22Rv1 (cell line): ENCODE measurements at regions not wholly inside any gene's neighbourhood (a gene's known extent, or its start where the extent isn't known, plus 50 kb on each side); places are given as distances from the start of the nearest gene placed in this dataset.

Source experiments
- ZFX ChIP-seq: fragments of 450-650 bp; IDR thresholded peaks from 2 replicates; pipeline ENCODE4 v1.6.1; 2017; ENCODE audit warnings: antibody characterized with exemption, borderline replicate concordance
- TF ChIP-seq, protein P1 (sequence below): fragments of 450-650 bp; IDR thresholded peaks from 2 replicates; pipeline ENCODE4 v1.5.1; 2017; ENCODE audit warnings: mild to moderate bottlenecking

DNA sequence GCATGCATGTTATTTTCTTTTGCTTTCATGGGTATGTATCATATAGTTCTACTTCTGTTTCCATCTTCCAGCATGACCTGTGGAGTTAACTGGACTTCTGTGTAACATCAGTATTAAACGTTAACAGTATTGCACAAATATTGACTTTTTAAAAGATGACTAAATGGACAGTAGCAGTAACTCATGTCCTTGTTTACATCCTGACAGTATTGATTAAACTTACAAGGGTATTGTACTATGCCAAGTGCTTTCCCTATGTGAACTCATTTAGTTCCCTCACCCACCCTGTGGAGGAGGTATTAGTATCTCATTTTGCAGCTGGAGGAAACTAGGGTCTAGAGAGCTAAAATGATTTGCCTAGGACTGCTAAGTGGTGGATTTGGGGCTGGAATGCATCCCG lies 128.7 kb upstream of the SLC10A2 start:
- TF ChIP-seq, protein P1, sequence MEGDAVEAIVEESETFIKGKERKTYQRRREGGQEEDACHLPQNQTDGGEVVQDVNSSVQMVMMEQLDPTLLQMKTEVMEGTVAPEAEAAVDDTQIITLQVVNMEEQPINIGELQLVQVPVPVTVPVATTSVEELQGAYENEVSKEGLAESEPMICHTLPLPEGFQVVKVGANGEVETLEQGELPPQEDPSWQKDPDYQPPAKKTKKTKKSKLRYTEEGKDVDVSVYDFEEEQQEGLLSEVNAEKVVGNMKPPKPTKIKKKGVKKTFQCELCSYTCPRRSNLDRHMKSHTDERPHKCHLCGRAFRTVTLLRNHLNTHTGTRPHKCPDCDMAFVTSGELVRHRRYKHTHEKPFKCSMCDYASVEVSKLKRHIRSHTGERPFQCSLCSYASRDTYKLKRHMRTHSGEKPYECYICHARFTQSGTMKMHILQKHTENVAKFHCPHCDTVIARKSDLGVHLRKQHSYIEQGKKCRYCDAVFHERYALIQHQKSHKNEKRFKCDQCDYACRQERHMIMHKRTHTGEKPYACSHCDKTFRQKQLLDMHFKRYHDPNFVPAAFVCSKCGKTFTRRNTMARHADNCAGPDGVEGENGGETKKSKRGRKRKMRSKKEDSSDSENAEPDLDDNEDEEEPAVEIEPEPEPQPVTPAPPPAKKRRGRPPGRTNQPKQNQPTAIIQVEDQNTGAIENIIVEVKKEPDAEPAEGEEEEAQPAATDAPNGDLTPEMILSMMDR, result no peak
- TF ChIP-seq ZFX, result no peak
